ENCODE measurements at regions not wholly inside any gene's neighbourhood (a gene's known extent, or its start where the extent isn't known, plus 50 kb on each side); places are given as distances from the start of the nearest gene placed in this dataset.

DNA sequence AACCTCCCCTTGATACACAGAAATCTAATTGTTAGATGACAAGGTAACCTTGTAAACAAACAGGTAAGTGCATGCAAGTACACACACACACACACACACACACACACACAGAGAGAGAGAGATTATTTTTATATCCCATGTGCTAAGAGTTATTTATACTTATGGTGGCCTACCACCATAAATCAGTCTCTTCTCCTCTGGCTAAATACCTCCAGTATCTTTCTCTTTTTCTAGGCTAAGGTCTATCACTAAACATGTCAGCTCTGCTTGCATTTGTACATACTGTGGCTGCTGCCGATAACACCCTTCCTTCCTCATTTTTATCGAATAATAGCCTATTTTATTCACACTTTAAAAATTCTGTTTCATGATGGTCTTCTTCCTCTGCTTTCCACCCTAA, 172.4 kb downstream of the CNTN3 start:
- TF ChIP-seq, protein P1, sequence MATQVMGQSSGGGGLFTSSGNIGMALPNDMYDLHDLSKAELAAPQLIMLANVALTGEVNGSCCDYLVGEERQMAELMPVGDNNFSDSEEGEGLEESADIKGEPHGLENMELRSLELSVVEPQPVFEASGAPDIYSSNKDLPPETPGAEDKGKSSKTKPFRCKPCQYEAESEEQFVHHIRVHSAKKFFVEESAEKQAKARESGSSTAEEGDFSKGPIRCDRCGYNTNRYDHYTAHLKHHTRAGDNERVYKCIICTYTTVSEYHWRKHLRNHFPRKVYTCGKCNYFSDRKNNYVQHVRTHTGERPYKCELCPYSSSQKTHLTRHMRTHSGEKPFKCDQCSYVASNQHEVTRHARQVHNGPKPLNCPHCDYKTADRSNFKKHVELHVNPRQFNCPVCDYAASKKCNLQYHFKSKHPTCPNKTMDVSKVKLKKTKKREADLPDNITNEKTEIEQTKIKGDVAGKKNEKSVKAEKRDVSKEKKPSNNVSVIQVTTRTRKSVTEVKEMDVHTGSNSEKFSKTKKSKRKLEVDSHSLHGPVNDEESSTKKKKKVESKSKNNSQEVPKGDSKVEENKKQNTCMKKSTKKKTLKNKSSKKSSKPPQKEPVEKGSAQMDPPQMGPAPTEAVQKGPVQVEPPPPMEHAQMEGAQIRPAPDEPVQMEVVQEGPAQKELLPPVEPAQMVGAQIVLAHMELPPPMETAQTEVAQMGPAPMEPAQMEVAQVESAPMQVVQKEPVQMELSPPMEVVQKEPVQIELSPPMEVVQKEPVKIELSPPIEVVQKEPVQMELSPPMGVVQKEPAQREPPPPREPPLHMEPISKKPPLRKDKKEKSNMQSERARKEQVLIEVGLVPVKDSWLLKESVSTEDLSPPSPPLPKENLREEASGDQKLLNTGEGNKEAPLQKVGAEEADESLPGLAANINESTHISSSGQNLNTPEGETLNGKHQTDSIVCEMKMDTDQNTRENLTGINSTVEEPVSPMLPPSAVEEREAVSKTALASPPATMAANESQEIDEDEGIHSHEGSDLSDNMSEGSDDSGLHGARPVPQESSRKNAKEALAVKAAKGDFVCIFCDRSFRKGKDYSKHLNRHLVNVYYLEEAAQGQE (IDR thresholded peaks at IDR 0.05; ENCODE audit: insufficient read depth in 1 of 2, low read depth in 2 of 2, low read length in 2 of 2), result no peak
- TF ChIP-seq POLR2AphosphoS5 (IDR thresholded peaks at IDR 0.05; ENCODE audit: low read depth, low read length) (no peak), FOXP2 (optimal IDR thresholded peaks at IDR 0.05; ENCODE audit: borderline replicate concordance, extremely low read depth, extremely low read length, insufficient read depth) (no peak), TAF1 (IDR thresholded peaks at IDR 0.05; ENCODE audit: borderline replicate concordance, insufficient read depth, low read length) (no peak), SIN3A (IDR thresholded peaks at IDR 0.05; ENCODE audit: borderline replicate concordance, insufficient read depth, low read length) (no peak)

DNA sequence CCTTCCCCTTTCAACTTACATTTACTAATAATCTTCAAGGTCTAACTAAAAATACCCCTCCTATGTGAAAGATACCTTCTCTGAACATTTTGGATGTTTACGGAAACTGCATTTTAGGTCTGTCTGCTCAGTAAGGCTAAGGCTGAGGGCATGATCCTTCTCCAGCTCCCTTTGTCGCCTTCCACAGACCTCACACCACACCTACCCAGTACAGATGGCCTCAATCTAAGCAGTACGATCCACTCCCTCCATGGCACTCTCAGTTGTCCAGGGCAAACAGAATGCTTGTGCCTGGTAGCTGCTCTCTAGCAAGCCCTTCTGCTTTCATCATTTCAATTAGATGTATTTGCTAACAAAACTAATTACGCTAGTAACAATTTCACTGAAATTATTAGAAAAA, 178.3 kb downstream of the CNTN3 start:
- TF ChIP-seq, protein P1 (IDR thresholded peaks at IDR 0.05; ENCODE audit: insufficient read depth in 1 of 2, low read depth in 2 of 2, low read length in 2 of 2), result no peak
- no peak for TF ChIP-seq POLR2AphosphoS5 (IDR thresholded peaks at IDR 0.05; ENCODE audit: low read depth, low read length)
- TF ChIP-seq FOXP2 (optimal IDR thresholded peaks at IDR 0.05; ENCODE audit: borderline replicate concordance, extremely low read depth, extremely low read length, insufficient read depth), result no peak
- TF ChIP-seq SIN3A (IDR thresholded peaks at IDR 0.05; ENCODE audit: borderline replicate concordance, insufficient read depth, low read length), result no peak
- TF ChIP-seq TAF1 (IDR thresholded peaks at IDR 0.05; ENCODE audit: borderline replicate concordance, insufficient read depth, low read length), result no peak

DNA sequence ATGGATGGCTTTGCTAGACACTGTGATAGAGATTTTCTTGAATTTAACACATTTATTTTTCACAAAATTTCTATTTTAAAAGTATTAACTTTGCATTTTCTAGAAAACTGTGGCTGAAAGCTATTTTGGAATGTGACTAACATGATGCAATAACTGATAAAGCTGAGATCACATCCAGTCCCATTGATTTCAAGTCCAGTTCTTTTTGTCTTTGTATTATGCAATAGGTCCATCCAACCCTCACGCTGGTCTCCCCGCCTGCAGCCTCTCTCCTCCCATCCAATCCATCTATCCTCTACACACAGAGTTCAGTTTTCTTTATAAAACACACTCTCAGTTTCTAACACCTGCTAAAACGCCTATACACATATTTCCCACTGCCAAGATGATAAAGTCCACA, 178.8 kb downstream of the CNTN3 start:
- TF ChIP-seq FOXP2 (optimal IDR thresholded peaks at IDR 0.05; ENCODE audit: borderline replicate concordance, extremely low read depth, extremely low read length, insufficient read depth), result no peak

DNA sequence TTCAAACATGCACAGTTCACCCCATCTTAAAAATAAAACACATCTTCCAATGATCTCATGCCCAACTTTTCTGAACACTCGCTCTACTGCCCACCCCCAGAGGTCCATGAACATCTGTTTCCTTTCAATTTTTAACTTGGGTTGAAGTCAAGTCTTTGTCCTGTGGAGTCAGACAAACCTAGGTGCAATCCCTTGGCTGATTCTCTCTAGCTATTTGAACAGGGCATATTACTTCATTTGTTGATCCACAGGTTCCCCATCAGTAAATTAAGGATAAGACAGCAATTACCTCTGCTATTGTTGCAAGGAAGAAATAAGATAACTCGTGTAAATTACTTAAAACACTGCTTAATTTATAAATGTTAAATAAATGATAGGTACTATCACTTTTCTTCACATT, 180.1 kb downstream of the CNTN3 start:
- TF ChIP-seq POLR2AphosphoS5 (IDR thresholded peaks at IDR 0.05; ENCODE audit: low read depth, low read length), result no peak

DNA sequence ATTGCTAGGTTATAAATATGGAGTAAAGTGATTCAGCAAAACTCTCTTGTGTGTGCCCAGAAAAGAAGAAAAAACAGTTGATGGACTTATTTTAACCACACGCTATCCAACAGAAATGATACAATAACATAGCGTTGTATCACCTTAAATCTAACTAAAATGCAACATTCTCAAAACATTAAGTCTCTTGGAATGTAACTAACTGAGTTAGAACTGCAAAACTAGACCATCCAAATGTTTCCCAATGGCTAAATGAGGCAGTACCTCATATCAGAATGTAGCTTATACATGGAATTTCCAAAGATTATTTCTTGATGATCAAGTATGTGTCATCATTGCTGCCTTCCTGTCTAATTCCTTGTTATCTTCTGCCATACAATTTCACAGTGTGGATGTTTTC, 187.9 kb downstream of the CNTN3 start:
- TF ChIP-seq POLR2AphosphoS5 (IDR thresholded peaks at IDR 0.05; ENCODE audit: low read depth, low read length) (no peak), SIN3A (IDR thresholded peaks at IDR 0.05; ENCODE audit: borderline replicate concordance, insufficient read depth, low read length) (no peak), FOXP2 (optimal IDR thresholded peaks at IDR 0.05; ENCODE audit: borderline replicate concordance, extremely low read depth, extremely low read length, insufficient read depth) (no peak), TAF1 (IDR thresholded peaks at IDR 0.05; ENCODE audit: borderline replicate concordance, insufficient read depth, low read length) (no peak)
- TF ChIP-seq, protein P1 (IDR thresholded peaks at IDR 0.05; ENCODE audit: insufficient read depth in 1 of 2, low read depth in 2 of 2, low read length in 2 of 2), result no peak

DNA sequence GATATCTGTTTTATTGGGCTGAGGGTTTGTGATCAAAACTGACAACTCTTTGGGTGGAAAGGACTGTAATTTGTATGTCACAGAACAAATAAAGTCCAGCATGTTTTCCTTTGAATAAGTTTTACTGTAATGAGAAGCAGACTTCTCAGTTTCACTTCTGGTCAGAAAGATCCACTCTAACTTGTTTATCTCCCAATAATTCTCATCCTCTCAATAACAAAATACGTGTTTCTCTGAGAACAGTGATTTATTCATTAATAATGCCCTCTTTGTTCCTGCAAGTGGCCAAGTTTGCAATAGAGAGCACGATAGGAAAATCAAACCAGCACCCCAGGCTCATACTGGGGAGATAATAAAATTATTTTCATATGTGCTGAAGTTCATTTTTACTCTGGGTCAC, 190.6 kb downstream of the CNTN3 start:
- no peak for TF ChIP-seq FOXP2 (optimal IDR thresholded peaks at IDR 0.05; ENCODE audit: borderline replicate concordance, extremely low read depth, extremely low read length, insufficient read depth)
- no peak for TF ChIP-seq SIN3A (IDR thresholded peaks at IDR 0.05; ENCODE audit: borderline replicate concordance, insufficient read depth, low read length)
- TF ChIP-seq POLR2AphosphoS5 (IDR thresholded peaks at IDR 0.05; ENCODE audit: low read depth, low read length), result no peak
- TF ChIP-seq TAF1 (IDR thresholded peaks at IDR 0.05; ENCODE audit: borderline replicate concordance, insufficient read depth, low read length), result no peak
- TF ChIP-seq, protein P1 (IDR thresholded peaks at IDR 0.05; ENCODE audit: insufficient read depth in 1 of 2, low read depth in 2 of 2, low read length in 2 of 2), result no peak

Measured in PFSK-1 (cell line).